Adrenal gland (tissue), 9 donors: ENCODE measurements at regions not wholly inside any gene's neighbourhood (a gene's known extent, or its start where the extent isn't known, plus 50 kb on each side); places are given as distances from the start of the nearest gene placed in this dataset.
"Not testable (repeated sequence)": the region's sequence is repeated elsewhere in the genome, so short reads cannot be mapped to it uniquely, and the experiment has no call there.

Source experiments
- DNase-seq, 7 donors: peaks; one replicate each; pipeline ENCODE4 v3.0.0-alpha.2; 2019 to 2020
- H3K27ac ChIP-seq, 5 donors: fragments of 200-600 bp; sonication (generic) in 4 of 5; 1 replicate in 3 of 5; 2 replicates in 2 of 5; pipeline versions ENCODE4 v1.5.1 to v1.8.0; 2016 to 2020; ENCODE audit warnings: mild to moderate bottlenecking in 1 of 5
- H3K27me3 ChIP-seq: fragments of 200-600 bp; 2 replicates; pipeline ENCODE4 v1.8.0; 2021
- H3K36me3 ChIP-seq, 2 donors: fragments of 200-600 bp; replicated peaks in 1 of 2; 1 replicate in 1 of 2; 2 replicates in 1 of 2; pipeline versions ENCODE4 v1.5.1 to v1.8.0; 2018 to 2022
- H3K4me1 ChIP-seq, 2 donors: fragments of 200-600 bp; replicated peaks in 1 of 2; 1 replicate in 1 of 2; 2 replicates in 1 of 2; pipeline versions ENCODE4 v1.5.1 to v1.8.0; 2018 to 2021
- H3K4me3 ChIP-seq, 4 donors: fragments of 200-600 bp; sonication (generic) in 3 of 4; one replicate each; pipeline ENCODE4 v1.5.1; 2016 to 2018
- H3K9me3 ChIP-seq, 3 donors: fragments of 200-600 bp; sonication (generic) in 1 of 3; replicated peaks in 1 of 3; 1 replicate in 2 of 3; 2 replicates in 1 of 3; pipeline versions ENCODE4 v1.5.1 to v1.8.0; 2016 to 2021
- CTCF ChIP-seq, 6 experiments: fragments of 450-650 bp in 4 of 6; fragments of 200-600 bp in 2 of 6; sonication (generic) in 1 of 6; IDR thresholded peaks; 1 replicate in 5 of 6; 2 replicates in 1 of 6; pipeline versions ENCODE4 v1.5.1 to v1.8.0; 2016 to 2021; ENCODE audit warnings: antibody characterized with exemption in 6 of 6, mild to moderate bottlenecking in 2 of 6, moderate library complexity in 1 of 6
- POLR2A ChIP-seq, 2 donors: fragments of 450-650 bp; IDR thresholded peaks; one replicate each; pipeline ENCODE4 v1.6.1; 2017; ENCODE audit warnings: antibody characterized with exemption in 2 of 2, mild to moderate bottlenecking in 2 of 2, moderate library complexity in 1 of 2
- WGBS, 4 donors: extraction: QIAGEN DNeasy Blood & Tissue Kit in 2 of 4; methylation state at CpG; one replicate each; pipeline versions ENCODE4 v1.1.5 to v1.1.7; 2013 to 2017; 5-methylcytosine and 5-hydroxymethylcytosine counted together
- intact Hi-C, 2 donors: fragments of 100-400 bp; cut with DNase I; formaldehyde crosslinking; loops; one replicate each; pipeline versions ENCODE4 v1.14.1 to v1.15.0; 2022 to 2023
- donor health status: healthy with polysubstance abuse.
- donor health status: Bipolar disorder and iron deficiency.
- donor health status: DM: yes; HTN: yes; CAD: no.
- donor health status: DM: no; HTN: no; CAD: no.
- donor health status: DM: no; HTN: no; CAD: no.

- Histone ChIP-seq H3K27me3 (no peaks in the 10 kb centered on the region), H3K36me3 (no peaks in the 10 kb centered on the region), H3K27ac (no peak overlapping the region), H3K4me3 (no peak overlapping the region), H3K4me1 (no peaks in the 10 kb centered on the region), H3K9me3 (no peaks in the 10 kb centered on the region)
- DNase-seq: no peak
- intact Hi-C loops: no loop called here
- no peak for TF ChIP-seq CTCF (IDR thresholded peaks at IDR 0.05)
- no peak for TF ChIP-seq POLR2A (IDR thresholded peaks at IDR 0.05)
- 82 to 100% (median 87%) methylated on average over 1 to 3 of the region's 3 CpGs for WGBS, 4 donors
Measured at GRCh38 chr10:80718024-80718423, 180.3 kb downstream of the SH2D4B start.

- Histone ChIP-seq H3K27ac (no peak overlapping the region), H3K9me3 (no peaks in the 10 kb centered on the region), H3K4me1 (no peaks in the 10 kb centered on the region), H3K27me3 (no peaks in the 10 kb centered on the region), H3K4me3 (no peak overlapping the region), H3K36me3 (no peaks in the 10 kb centered on the region)
- 82 to 86% (median 82%) methylated on average over 5 of the region's 5 CpGs for WGBS, 4 donors
- intact Hi-C loops: no loop called here
- TF ChIP-seq POLR2A (IDR thresholded peaks at IDR 0.05): no peak
- no peak for TF ChIP-seq CTCF (IDR thresholded peaks at IDR 0.05)
- DNase-seq: no peak
Measured at GRCh38 chr10:80719935-80720334, 182.2 kb downstream of the SH2D4B start.

- Histone ChIP-seq H3K36me3 (no peaks in the 10 kb centered on the region), H3K27me3 (no peaks in the 10 kb centered on the region), H3K9me3 (no peaks in the 10 kb centered on the region), H3K4me3 (no peak overlapping the region), H3K27ac (no peak overlapping the region), H3K4me1 (no peaks in the 10 kb centered on the region)
- intact Hi-C loops: no loop called here
- TF ChIP-seq POLR2A (IDR thresholded peaks at IDR 0.05) (no peak), CTCF (IDR thresholded peaks at IDR 0.05) (no peak)
- WGBS, 4 donors: 65 to 77% (median 68%) methylated on average over 3 of the region's 3 CpGs
- DNase-seq: no peak
Measured at GRCh38 chr10:80720549-80720948, 182.8 kb downstream of the SH2D4B start.

GRCh38 chr10:80728354-80728753 is 190.7 kb downstream of the SH2D4B start:
- H3K27me3 ChIP-seq, H3K36me3 ChIP-seq, intact Hi-C loops, DNase-seq, H3K4me1 ChIP-seq, H3K9me3 ChIP-seq, H3K4me3 ChIP-seq, H3K27ac ChIP-seq: not testable (repeated sequence)
- WGBS, 4 donors: 80 to 91% (median 83%) methylated on average over 9 to 15 of the region's 15 CpGs

GRCh38 chr10:80729896-80730295 is 192.2 kb downstream of the SH2D4B start:
- intact Hi-C loops: no loop called here
- Histone ChIP-seq H3K27me3 (no peaks in the 10 kb centered on the region), H3K4me1 (no peaks in the 10 kb centered on the region), H3K9me3 (no peaks in the 10 kb centered on the region), H3K4me3 (no peak overlapping the region), H3K36me3 (no peaks in the 10 kb centered on the region), H3K27ac (no peak overlapping the region)
- 60 to 67% (median 64%) methylated on average over 6 of the region's 6 CpGs for whole genome bisulfite sequencing, 4 donors
- no peak for DNase-seq
- no peak for TF ChIP-seq POLR2A (IDR thresholded peaks at IDR 0.05)
- no peak for TF ChIP-seq CTCF (IDR thresholded peaks at IDR 0.05)
